A549 (cell line): ENCODE measurements at regions not wholly inside any gene's neighbourhood (a gene's known extent, or its start where the extent isn't known, plus 50 kb on each side); places are given as distances from the start of the nearest gene placed in this dataset.

ENCODE experiments used
- CHD2 ChIP-seq: fragments of 150-350 bp; IDR thresholded peaks from 2 replicates; pipeline ENCODE4 v1.6.1; 2014; ENCODE audit warnings: low read length; ENCODE audit not compliant: partially characterized antibody
- CHD4 ChIP-seq: fragments of 200-600 bp; sonication (generic); IDR thresholded peaks from 2 replicates; pipeline ENCODE4 v1.6.1; 2016; ENCODE audit warnings: antibody characterized with exemption, mild to moderate bottlenecking, borderline replicate concordance
- EP300 ChIP-seq, 2 experiments: fragments of >200 bp; sonication (Bioruptor Twin); formaldehyde crosslinking; IDR thresholded peaks; 2 replicates in 1 of 2; 3 replicates in 1 of 2; pipeline ENCODE4 v1.6.1; 2016 to 2017
- FOSL2 ChIP-seq, 2 experiments: fragments of 450-650 bp in 1 of 2; fragments of >200 bp in 1 of 2; sonication (Bioruptor Twin) in 1 of 2; formaldehyde crosslinking; IDR thresholded peaks; 2 replicates each; pipeline versions ENCODE4 v1.5.0 to v1.6.1; 2016 to 2020; ENCODE audit warnings: mild to moderate bottlenecking in 1 of 2, moderate library complexity in 1 of 2
- HDAC2 ChIP-seq: fragments of 200-600 bp; sonication (generic); IDR thresholded peaks from 2 replicates; pipeline ENCODE4 v1.6.1; 2016
- JUNB ChIP-seq: fragments of >200 bp; sonication (Bioruptor Twin); formaldehyde crosslinking; IDR thresholded peaks from 2 replicates; pipeline ENCODE4 v1.6.1; 2016
- KDM1A ChIP-seq: fragments of 200-600 bp; sonication (generic); IDR thresholded peaks from 2 replicates; pipeline ENCODE4 v1.6.1; 2016; ENCODE audit warnings: low read depth, mild to moderate bottlenecking
- NFE2L2 ChIP-seq: fragments of 150-350 bp; conservative IDR thresholded peaks from 2 replicates; pipeline ENCODE4 v1.6.1; 2014; ENCODE audit warnings: low read length
- PHF8 ChIP-seq: fragments of 200-600 bp; sonication (generic); IDR thresholded peaks from 2 replicates; pipeline ENCODE4 v1.6.1; 2016; ENCODE audit warnings: low read depth, mild to moderate bottlenecking, antibody characterized with exemption, moderate library complexity, borderline replicate concordance
- POLR2A ChIP-seq: IDR thresholded peaks from 2 replicates; pipeline ENCODE4 v1.6.1; 2012; ENCODE audit warnings: mild to moderate bottlenecking, low read length
- TF ChIP-seq, protein P1 (sequence below): fragments of >200 bp; sonication (Bioruptor Twin); formaldehyde crosslinking; IDR thresholded peaks from 3 replicates; pipeline ENCODE4 v1.5.1; 2016
- TF ChIP-seq, protein P2 (sequence below): IDR thresholded peaks from 2 replicates; pipeline ENCODE4 v1.6.1; 2012
- TF ChIP-seq, protein P3 (sequence below): fragments of 200-600 bp; sonication (generic); IDR thresholded peaks from 2 replicates; pipeline ENCODE4 v1.6.1; 2016; ENCODE audit warnings: antibody characterized with exemption, mild to moderate bottlenecking, moderate library complexity

DNA sequence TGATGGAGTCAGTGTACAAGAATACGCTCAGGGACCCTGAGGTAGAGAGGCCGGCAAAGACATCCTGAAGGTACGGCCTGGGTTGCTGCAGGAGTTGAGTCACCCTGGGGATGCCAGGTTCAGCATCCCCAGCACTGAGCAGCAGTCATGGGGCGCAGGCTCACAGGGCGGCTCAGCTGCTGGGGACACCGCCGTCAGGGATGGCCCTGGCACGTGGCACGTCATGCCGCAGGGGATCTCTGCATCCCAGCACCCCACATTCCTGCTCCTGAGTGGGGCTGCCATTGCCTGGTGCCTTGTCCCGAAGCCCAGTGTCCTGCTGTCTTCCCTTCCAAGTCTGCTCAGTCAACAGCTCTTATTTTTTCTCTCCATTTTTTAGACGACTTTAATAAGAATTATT lies 168.7 kb upstream of the NTM start:
- no peak for TF ChIP-seq KDM1A
- TF ChIP-seq, protein P1, sequence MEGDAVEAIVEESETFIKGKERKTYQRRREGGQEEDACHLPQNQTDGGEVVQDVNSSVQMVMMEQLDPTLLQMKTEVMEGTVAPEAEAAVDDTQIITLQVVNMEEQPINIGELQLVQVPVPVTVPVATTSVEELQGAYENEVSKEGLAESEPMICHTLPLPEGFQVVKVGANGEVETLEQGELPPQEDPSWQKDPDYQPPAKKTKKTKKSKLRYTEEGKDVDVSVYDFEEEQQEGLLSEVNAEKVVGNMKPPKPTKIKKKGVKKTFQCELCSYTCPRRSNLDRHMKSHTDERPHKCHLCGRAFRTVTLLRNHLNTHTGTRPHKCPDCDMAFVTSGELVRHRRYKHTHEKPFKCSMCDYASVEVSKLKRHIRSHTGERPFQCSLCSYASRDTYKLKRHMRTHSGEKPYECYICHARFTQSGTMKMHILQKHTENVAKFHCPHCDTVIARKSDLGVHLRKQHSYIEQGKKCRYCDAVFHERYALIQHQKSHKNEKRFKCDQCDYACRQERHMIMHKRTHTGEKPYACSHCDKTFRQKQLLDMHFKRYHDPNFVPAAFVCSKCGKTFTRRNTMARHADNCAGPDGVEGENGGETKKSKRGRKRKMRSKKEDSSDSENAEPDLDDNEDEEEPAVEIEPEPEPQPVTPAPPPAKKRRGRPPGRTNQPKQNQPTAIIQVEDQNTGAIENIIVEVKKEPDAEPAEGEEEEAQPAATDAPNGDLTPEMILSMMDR, result no peak
- TF ChIP-seq NFE2L2, result no peak
- TF ChIP-seq, protein P2, sequence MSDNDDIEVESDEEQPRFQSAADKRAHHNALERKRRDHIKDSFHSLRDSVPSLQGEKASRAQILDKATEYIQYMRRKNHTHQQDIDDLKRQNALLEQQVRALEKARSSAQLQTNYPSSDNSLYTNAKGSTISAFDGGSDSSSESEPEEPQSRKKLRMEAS, result no peak
- TF ChIP-seq, protein P3, sequence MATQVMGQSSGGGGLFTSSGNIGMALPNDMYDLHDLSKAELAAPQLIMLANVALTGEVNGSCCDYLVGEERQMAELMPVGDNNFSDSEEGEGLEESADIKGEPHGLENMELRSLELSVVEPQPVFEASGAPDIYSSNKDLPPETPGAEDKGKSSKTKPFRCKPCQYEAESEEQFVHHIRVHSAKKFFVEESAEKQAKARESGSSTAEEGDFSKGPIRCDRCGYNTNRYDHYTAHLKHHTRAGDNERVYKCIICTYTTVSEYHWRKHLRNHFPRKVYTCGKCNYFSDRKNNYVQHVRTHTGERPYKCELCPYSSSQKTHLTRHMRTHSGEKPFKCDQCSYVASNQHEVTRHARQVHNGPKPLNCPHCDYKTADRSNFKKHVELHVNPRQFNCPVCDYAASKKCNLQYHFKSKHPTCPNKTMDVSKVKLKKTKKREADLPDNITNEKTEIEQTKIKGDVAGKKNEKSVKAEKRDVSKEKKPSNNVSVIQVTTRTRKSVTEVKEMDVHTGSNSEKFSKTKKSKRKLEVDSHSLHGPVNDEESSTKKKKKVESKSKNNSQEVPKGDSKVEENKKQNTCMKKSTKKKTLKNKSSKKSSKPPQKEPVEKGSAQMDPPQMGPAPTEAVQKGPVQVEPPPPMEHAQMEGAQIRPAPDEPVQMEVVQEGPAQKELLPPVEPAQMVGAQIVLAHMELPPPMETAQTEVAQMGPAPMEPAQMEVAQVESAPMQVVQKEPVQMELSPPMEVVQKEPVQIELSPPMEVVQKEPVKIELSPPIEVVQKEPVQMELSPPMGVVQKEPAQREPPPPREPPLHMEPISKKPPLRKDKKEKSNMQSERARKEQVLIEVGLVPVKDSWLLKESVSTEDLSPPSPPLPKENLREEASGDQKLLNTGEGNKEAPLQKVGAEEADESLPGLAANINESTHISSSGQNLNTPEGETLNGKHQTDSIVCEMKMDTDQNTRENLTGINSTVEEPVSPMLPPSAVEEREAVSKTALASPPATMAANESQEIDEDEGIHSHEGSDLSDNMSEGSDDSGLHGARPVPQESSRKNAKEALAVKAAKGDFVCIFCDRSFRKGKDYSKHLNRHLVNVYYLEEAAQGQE, result no peak
- TF ChIP-seq JUNB, result no peak
- TF ChIP-seq POLR2A, result no peak
- TF ChIP-seq CHD2, result no peak
- no peak for TF ChIP-seq PHF8
- TF ChIP-seq EP300 (IDR thresholded peaks at IDR 0.05), result no peak
- no peak for TF ChIP-seq HDAC2
- no peak for TF ChIP-seq CHD4
- no peak for TF ChIP-seq FOSL2 (IDR thresholded peaks at IDR 0.05)
- TF ChIP-seq FOSL2 (CRISPR knock-in tag; IDR thresholded peaks at IDR 0.05), result no peak
